ENCODE measurements at regions not wholly inside any gene's neighbourhood (a gene's known extent, or its start where the extent isn't known, plus 50 kb on each side); places are given as distances from the start of the nearest gene placed in this dataset.

DNA sequence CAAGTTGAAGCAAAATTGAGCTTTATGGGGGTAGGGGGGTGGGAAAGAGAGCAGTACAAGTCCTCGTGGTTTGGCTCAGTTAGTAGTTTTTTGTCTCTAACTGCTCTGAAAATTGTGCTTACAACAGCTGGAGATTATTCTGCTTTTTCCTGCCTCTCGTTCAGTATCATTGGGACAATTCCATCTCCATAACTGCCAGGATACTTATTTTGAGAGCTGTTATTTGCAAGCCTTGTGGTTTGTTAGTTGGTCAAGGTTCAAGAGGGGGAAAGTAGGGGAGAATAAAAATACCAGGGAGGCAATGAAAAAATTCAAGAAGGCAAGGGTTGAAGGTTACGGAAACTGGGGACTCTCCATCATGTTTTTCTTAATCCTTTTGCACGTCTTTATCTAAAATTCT, 811.8 kb upstream of the ADGRL2 start:
- DNase-seq (peak in 1 of 3 donors; percentile 6), ATAC-seq (ENCODE audit: insufficient read depth, low FRiP score) (no peak)
- Histone ChIP-seq H3K4me1 (ENCODE audit: control insufficient read depth in 5 of 5, insufficient read depth in 5 of 5, low read length in 5 of 5) (no peaks in the 10 kb centered on the region), H3K9ac (ENCODE audit: insufficient read depth in 1 of 2, low read length in 2 of 2) (no peak overlapping the region), H3K27me3 (ENCODE audit: control insufficient read depth in 3 of 3, insufficient read depth in 3 of 3, low read length in 2 of 3) (no peaks in the 10 kb centered on the region), H3K9me3 (ENCODE audit: control insufficient read depth in 4 of 4, insufficient read depth in 3 of 4, low read length in 3 of 4) (no peaks in the 10 kb centered on the region), H3K4me3 (no peak overlapping the region), H3K27ac (ENCODE audit: low read depth in 1 of 2, low read length in 1 of 2) (no peak overlapping the region), H3K36me3 (ENCODE audit: control insufficient read depth in 4 of 4, insufficient read depth in 4 of 4, low read length in 4 of 4) (no peaks in the 10 kb centered on the region)
- TF ChIP-seq, protein P1, sequence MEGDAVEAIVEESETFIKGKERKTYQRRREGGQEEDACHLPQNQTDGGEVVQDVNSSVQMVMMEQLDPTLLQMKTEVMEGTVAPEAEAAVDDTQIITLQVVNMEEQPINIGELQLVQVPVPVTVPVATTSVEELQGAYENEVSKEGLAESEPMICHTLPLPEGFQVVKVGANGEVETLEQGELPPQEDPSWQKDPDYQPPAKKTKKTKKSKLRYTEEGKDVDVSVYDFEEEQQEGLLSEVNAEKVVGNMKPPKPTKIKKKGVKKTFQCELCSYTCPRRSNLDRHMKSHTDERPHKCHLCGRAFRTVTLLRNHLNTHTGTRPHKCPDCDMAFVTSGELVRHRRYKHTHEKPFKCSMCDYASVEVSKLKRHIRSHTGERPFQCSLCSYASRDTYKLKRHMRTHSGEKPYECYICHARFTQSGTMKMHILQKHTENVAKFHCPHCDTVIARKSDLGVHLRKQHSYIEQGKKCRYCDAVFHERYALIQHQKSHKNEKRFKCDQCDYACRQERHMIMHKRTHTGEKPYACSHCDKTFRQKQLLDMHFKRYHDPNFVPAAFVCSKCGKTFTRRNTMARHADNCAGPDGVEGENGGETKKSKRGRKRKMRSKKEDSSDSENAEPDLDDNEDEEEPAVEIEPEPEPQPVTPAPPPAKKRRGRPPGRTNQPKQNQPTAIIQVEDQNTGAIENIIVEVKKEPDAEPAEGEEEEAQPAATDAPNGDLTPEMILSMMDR (IDR thresholded peaks at IDR 0.05; ENCODE audit: control extremely low read depth, extremely low read depth), result no peak
- WGBS, 2 donors, result 62 to 63% methylated on average over 4 of the region's 4 CpGs

DNA sequence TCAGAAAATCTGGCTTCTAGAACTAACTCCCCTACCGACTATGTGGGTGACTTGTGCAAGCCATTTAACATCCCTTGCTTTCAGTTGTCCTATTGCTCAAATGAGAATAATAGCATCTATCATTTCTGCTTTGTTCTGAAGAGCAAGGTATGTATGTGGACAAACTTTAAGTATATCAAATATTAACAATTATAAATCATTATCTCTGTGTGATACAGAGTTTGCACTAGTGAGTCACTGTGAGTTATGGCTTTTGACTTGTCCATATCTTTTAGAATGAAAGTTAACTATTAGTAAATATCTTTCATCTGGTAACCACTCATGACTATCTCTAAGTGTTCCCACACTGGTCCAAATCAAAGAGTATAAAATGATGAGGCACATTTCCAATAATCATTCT, 812.9 kb upstream of the ADGRL2 start:
- Histone ChIP-seq H3K27me3 (ENCODE audit: control insufficient read depth in 3 of 3, insufficient read depth in 3 of 3, low read length in 2 of 3) (no peaks in the 10 kb centered on the region), H3K9me3 (ENCODE audit: control insufficient read depth in 4 of 4, insufficient read depth in 3 of 4, low read length in 3 of 4) (no peaks in the 10 kb centered on the region), H3K27ac (ENCODE audit: low read depth in 1 of 2, low read length in 1 of 2) (no peak overlapping the region), H3K9ac (ENCODE audit: insufficient read depth in 1 of 2, low read length in 2 of 2) (no peak overlapping the region), H3K36me3 (ENCODE audit: control insufficient read depth in 4 of 4, insufficient read depth in 4 of 4, low read length in 4 of 4) (no peaks in the 10 kb centered on the region), H3K4me1 (ENCODE audit: control insufficient read depth in 5 of 5, insufficient read depth in 5 of 5, low read length in 5 of 5) (no peaks in the 10 kb centered on the region), H3K4me3 (no peak overlapping the region)
- WGBS, 2 donors, result 85 to 97% methylated on average over 1 of the region's 1 CpG
- DNase-seq (no peak), ATAC-seq (ENCODE audit: insufficient read depth, low FRiP score) (no peak)
- TF ChIP-seq, protein P1 (IDR thresholded peaks at IDR 0.05; ENCODE audit: control extremely low read depth, extremely low read depth), result no peak

DNA sequence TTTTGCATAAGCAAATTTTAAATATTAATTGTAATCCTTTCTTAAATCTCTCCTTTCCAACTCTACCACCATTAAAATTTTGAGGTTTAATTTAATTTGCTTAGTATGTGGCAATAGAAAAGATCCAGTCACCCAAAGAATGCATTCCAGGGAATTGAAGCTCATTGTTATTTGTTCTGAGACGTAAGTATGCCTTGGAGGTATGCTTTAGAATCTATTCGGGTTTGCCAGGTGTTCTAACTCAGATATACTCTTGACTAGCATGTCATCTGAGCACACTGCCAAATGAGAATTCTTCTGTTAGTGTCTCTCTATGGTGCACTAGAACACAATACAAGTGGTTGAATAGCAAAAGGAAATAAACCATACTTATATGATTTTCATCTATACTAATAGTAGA, 813.6 kb upstream of the ADGRL2 start:
- Histone ChIP-seq H3K27ac (ENCODE audit: low read depth in 1 of 2, low read length in 1 of 2) (no peak overlapping the region), H3K4me3 (no peak overlapping the region), H3K9me3 (ENCODE audit: control insufficient read depth in 4 of 4, insufficient read depth in 3 of 4, low read length in 3 of 4) (no peaks in the 10 kb centered on the region), H3K9ac (ENCODE audit: insufficient read depth in 1 of 2, low read length in 2 of 2) (no peak overlapping the region), H3K27me3 (ENCODE audit: control insufficient read depth in 3 of 3, insufficient read depth in 3 of 3, low read length in 2 of 3) (no peaks in the 10 kb centered on the region), H3K4me1 (ENCODE audit: control insufficient read depth in 5 of 5, insufficient read depth in 5 of 5, low read length in 5 of 5) (no peaks in the 10 kb centered on the region), H3K36me3 (ENCODE audit: control insufficient read depth in 4 of 4, insufficient read depth in 4 of 4, low read length in 4 of 4) (no peaks in the 10 kb centered on the region)
- TF ChIP-seq, protein P1 (IDR thresholded peaks at IDR 0.05; ENCODE audit: control extremely low read depth, extremely low read depth), result no peak
- 57 to 78% methylated on average over 2 of the region's 2 CpGs for WGBS, 2 donors
- ATAC-seq (ENCODE audit: insufficient read depth, low FRiP score), result no peak
- no peak for DNase-seq

DNA sequence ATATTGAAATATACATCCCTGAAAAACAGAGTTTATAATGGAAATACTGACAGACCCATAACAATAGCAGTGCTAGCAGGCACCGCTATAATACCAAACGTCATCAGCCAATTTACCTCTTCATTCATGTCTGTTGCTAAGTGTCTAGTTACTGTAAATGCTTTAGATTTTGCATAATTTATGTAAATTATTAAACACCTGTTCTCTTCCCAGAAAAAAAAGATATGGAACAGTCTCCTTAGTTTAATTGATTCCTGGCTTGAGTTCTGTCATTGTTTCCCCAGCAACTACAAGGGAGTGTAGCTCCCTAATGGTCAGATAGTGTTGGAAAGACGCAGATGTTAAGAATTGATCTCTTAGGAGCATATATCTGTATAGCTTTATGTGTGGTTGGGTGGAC, 817.9 kb upstream of the ADGRL2 start:
- ATAC-seq (ENCODE audit: insufficient read depth, low FRiP score) (no peak), DNase-seq (no peak)
- no peaks in the 10 kb centered on the region for H3K27me3 ChIP-seq (ENCODE audit: control insufficient read depth in 3 of 3, insufficient read depth in 3 of 3, low read length in 2 of 3)
- H3K27ac ChIP-seq (ENCODE audit: low read depth in 1 of 2, low read length in 1 of 2), result no peak overlapping the region
- no peaks in the 10 kb centered on the region for H3K9me3 ChIP-seq (ENCODE audit: control insufficient read depth in 4 of 4, insufficient read depth in 3 of 4, low read length in 3 of 4)
- 91 to 92% methylated on average over 3 of the region's 3 CpGs for WGBS, 2 donors
- H3K9ac ChIP-seq (ENCODE audit: insufficient read depth in 1 of 2, low read length in 2 of 2), result no peak overlapping the region
- no peaks in the 10 kb centered on the region for H3K4me1 ChIP-seq (ENCODE audit: control insufficient read depth in 5 of 5, insufficient read depth in 5 of 5, low read length in 5 of 5)
- no peak overlapping the region for H3K4me3 ChIP-seq
- H3K36me3 ChIP-seq (ENCODE audit: control insufficient read depth in 4 of 4, insufficient read depth in 4 of 4, low read length in 4 of 4), result no peaks in the 10 kb centered on the region
- TF ChIP-seq, protein P1 (IDR thresholded peaks at IDR 0.05; ENCODE audit: control extremely low read depth, extremely low read depth), result no peak

Measured in lung (tissue), 11 donors.